ENCODE measurements at regions not wholly inside any gene's neighbourhood (a gene's known extent, or its start where the extent isn't known, plus 50 kb on each side); places are given as distances from the start of the nearest gene placed in this dataset.

DNA sequence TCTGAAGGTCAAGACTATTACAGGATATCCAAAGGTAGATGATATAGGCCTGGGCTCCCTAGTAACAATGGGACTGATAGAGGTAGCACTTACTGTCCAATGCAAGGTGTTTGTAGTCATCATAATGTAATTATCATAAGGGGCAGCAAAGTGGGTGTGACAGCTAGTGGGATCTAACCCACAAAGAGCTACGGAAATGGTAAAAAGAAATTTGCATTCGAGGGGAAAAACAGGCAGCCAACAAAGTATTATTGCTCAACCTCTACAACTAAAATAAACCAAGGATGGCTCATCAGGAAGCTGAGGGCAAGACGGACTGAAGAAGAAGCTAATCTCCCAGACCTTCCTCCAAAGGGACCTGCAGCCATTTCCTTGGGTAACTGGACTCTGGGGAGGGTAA lies 211.0 kb downstream of the WDR11 start:
- TF ChIP-seq EP300 (IDR thresholded peaks at IDR 0.05) = no peak
- no peak for TF ChIP-seq POLR2A (IDR thresholded peaks at IDR 0.05)
- TF ChIP-seq POLR2AphosphoS5 (IDR thresholded peaks at IDR 0.05) = no peak
- TF ChIP-seq, protein P1, sequence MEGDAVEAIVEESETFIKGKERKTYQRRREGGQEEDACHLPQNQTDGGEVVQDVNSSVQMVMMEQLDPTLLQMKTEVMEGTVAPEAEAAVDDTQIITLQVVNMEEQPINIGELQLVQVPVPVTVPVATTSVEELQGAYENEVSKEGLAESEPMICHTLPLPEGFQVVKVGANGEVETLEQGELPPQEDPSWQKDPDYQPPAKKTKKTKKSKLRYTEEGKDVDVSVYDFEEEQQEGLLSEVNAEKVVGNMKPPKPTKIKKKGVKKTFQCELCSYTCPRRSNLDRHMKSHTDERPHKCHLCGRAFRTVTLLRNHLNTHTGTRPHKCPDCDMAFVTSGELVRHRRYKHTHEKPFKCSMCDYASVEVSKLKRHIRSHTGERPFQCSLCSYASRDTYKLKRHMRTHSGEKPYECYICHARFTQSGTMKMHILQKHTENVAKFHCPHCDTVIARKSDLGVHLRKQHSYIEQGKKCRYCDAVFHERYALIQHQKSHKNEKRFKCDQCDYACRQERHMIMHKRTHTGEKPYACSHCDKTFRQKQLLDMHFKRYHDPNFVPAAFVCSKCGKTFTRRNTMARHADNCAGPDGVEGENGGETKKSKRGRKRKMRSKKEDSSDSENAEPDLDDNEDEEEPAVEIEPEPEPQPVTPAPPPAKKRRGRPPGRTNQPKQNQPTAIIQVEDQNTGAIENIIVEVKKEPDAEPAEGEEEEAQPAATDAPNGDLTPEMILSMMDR (IDR thresholded peaks at IDR 0.05) = no peak

DNA sequence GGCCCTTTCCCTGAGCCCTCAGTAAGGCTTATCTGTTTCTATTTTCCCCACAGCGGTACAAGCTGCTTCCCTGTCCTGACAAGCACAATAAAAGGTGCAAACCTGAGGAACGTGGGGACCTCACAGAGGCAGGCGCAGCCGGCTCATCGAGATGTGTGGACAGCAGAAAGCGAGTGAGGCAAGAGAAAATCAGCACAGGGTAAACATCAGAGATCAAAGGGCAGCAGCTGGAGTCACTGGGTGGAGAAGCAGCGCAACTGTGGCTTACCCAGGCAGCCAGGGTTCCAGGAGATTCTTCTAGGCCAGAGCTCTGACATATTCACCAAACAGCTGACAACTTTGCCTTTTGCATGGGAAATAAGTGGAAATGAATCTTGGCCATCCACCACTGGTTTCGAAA lies 212.6 kb downstream of the WDR11 start:
- H3K9me3 ChIP-seq = no peaks in the 10 kb centered on the region
- H3K36me3 ChIP-seq = no peaks in the 10 kb centered on the region
- 44 to 53% methylated on average over 4 to 7 of the region's 8 CpGs for WGBS, 2 donors (ENCODE audit: low coverage in 1 of 2)
- no peak for ATAC-seq
- H3K4me1 ChIP-seq = no peaks in the 10 kb centered on the region
- TF ChIP-seq POLR2A (IDR thresholded peaks at IDR 0.05) = no peak
- TF ChIP-seq, protein P1 (IDR thresholded peaks at IDR 0.05) = no peak
- no peak for TF ChIP-seq EP300 (IDR thresholded peaks at IDR 0.05)
- no peaks in the 10 kb centered on the region for H3K27me3 ChIP-seq
- H3K4me3 ChIP-seq = no peak overlapping the region
- no peak overlapping the region for H3K27ac ChIP-seq

More for the DNA sequence above, 211.0 kb downstream of the WDR11 start:
- H3K27me3 ChIP-seq = no peaks in the 10 kb centered on the region
- H3K4me1 ChIP-seq = no peaks in the 10 kb centered on the region
- H3K27ac ChIP-seq = no peak overlapping the region
- H3K4me3 ChIP-seq = no peak overlapping the region
- H3K9me3 ChIP-seq = no peaks in the 10 kb centered on the region
- H3K36me3 ChIP-seq = no peaks in the 10 kb centered on the region
- 67 to 94% methylated on average over 3 of the region's 3 CpGs for WGBS, 2 donors (ENCODE audit: low coverage in 1 of 2)
- ATAC-seq = no peak

DNA sequence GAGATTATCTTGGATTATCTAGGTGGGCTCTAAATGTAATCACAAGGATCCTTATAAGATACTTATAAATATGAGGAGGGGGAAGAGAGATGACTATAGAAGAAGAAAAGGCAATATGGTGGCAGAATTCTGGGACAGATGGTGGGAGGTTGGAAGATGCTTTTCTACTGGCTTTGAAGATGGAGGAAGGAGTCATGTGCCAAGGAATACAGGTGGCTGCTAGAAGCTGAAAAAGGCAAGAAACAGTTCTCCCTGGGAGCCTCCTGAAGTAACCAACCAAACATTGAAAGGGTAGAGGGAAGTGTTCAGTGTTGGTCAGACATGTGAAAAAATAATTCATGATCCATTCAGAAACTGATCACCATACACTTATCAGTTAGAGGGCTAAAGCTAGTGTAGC lies 213.3 kb downstream of the WDR11 start:
- H3K9me3 ChIP-seq = no peaks in the 10 kb centered on the region
- no peak for TF ChIP-seq POLR2A (IDR thresholded peaks at IDR 0.05)
- no peak for TF ChIP-seq EP300 (IDR thresholded peaks at IDR 0.05)
- TF ChIP-seq POLR2AphosphoS5 (IDR thresholded peaks at IDR 0.05) = no peak
- TF ChIP-seq, protein P1 (IDR thresholded peaks at IDR 0.05) = no peak
- H3K36me3 ChIP-seq = no peaks in the 10 kb centered on the region
- no peak overlapping the region for H3K27ac ChIP-seq
- H3K4me3 ChIP-seq = no peak overlapping the region
- H3K4me1 ChIP-seq = no peaks in the 10 kb centered on the region
- no peaks in the 10 kb centered on the region for H3K27me3 ChIP-seq
- no peak for ATAC-seq

DNA sequence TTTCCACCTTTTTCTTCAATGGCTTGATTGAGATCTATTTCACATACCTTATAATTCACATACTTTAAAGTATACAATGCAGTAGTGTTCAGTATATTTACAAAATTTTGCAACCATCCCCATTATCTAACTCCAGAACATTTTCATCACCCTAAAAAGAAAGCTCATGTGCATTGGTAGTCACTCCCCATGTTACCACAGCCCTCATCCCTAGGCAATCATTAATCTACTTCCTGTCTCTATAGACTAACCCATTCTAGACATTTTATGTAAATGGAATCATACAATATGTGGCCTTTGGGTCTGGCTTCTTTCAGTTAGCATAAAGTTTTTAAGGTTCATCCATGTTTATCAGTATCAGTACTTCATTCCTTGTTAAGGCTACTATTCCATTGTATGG lies 214.2 kb downstream of the WDR11 start:
- no peaks in the 10 kb centered on the region for H3K27me3 ChIP-seq
- no peaks in the 10 kb centered on the region for H3K36me3 ChIP-seq
- no peak for ATAC-seq
- H3K4me3 ChIP-seq = no peak overlapping the region
- TF ChIP-seq EP300 (IDR thresholded peaks at IDR 0.05) (no peak), POLR2AphosphoS5 (IDR thresholded peaks at IDR 0.05) (no peak), POLR2A (IDR thresholded peaks at IDR 0.05) (no peak)
- TF ChIP-seq, protein P1 (IDR thresholded peaks at IDR 0.05) = no peak
- H3K27ac ChIP-seq = no peak overlapping the region
- H3K9me3 ChIP-seq = no peaks in the 10 kb centered on the region
- H3K4me1 ChIP-seq = peaks cover 0 to 3% (median 0%) of the 10 kb centered on the region in 3 donors

DNA sequence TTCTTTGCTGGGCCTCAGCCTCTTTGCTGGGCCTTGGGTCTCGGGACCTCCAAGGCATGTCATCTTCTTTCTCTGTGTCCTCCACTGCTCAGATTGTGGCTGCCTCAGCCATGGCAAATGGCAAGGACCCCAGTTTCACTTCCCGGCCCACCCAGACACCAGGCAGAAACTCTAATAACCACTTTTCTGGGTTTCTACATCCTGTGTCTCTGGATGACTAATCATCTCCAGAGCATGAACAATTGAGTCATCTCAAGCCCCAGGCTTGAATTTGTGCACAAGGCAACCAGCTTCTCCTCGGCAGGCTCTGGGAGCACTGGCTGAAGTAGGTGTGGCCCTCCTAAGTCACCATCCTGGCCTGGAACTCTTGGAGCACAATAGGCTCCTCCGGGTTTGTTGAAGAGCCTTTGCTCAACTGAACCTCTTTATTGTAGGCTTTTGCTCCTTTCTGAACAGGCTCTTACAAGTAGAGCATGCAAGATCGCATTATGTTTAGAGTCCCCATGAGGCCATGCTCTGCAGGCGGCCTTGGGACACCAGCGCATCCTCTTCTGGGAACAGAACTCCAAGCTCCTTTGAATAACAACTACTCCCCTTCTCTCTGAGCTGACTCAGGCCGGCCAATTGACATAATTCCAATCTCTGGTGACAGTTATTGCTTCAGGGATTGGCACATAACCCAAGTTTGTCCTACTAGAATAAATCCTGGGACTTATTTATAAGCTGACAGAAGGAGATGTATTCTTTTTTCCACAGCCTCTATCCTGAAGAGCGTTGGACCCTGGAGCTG lies 218.1 kb downstream of the WDR11 start:
- Histone ChIP-seq H3K27ac (peak overlapping the region in 1 of 4 donors; percentile 68), H3K4me1 (peaks cover 0 to 10% (median 0%) of the 10 kb centered on the region in 3 donors), H3K36me3 (no peaks in the 10 kb centered on the region), H3K9me3 (no peaks in the 10 kb centered on the region), H3K4me3 (no peak overlapping the region), H3K27me3 (no peaks in the 10 kb centered on the region)
- WGBS, 2 donors (ENCODE audit: low coverage in 1 of 2) = 83 to 94% methylated on average over 6 of the region's 9 CpGs
- ATAC-seq = no peak
- no peak for TF ChIP-seq POLR2A (IDR thresholded peaks at IDR 0.05)

Data from gastroesophageal sphincter (tissue), 4 donors.